H1 (cell line): ENCODE measurements at regions not wholly inside any gene's neighbourhood (a gene's known extent, or its start where the extent isn't known, plus 50 kb on each side); places are given as distances from the start of the nearest gene placed in this dataset.

Source experiments
- BACH1 ChIP-seq: IDR thresholded peaks from 2 replicates; pipeline ENCODE4 v1.6.1; 2012; ENCODE audit warnings: low read length, improper control_type of control experiment
- CTCF ChIP-seq, 3 experiments: IDR thresholded peaks; 1 replicate in 2 of 3; 2 replicates in 1 of 3; pipeline versions ENCODE4 v1.5.1 to v1.6.1; 2011; ENCODE audit warnings: low read length in 3 of 3, mild to moderate bottlenecking in 3 of 3, inconsistent platforms in 2 of 3, low read depth in 1 of 3, moderate library complexity in 1 of 3; ENCODE audit not compliant: insufficient read depth in 1 of 3; ENCODE audit errors: control extremely low read depth in 1 of 3

DNA sequence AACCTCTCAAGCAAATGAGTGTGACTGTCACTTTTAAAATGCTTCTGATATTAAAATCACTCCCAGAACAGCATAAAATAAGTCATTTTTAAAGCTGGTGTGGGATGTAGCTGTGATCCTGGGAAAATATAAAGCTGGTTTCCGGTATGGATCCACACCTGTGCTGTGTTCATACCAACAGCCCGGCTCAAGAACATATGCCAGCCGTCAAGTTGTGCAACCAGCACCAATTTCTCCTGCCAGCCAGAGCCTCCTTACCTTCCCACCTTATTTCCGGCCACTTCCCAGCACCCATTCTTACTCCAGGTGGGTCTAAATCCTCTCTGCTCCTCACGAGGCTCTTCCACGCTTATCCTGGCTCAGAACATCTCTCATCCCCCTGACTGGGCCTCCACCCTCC is 50.9 kb upstream of the RPS6KA2 start:
- TF ChIP-seq CTCF (IDR thresholded peaks at IDR 0.05; ENCODE audit: control extremely low read depth in 1 of 3, insufficient read depth in 1 of 3, low read depth in 1 of 3, low read length in 3 of 3) (no peak), BACH1 (no peak)
